HFFc6 (cell line): ENCODE measurements at regions not wholly inside any gene's neighbourhood (a gene's known extent, or its start where the extent isn't known, plus 50 kb on each side); places are given as distances from the start of the nearest gene placed in this dataset.
A peak's percentile ranks its signal among the peaks of the same experiment; 100 is the strongest.

Source experiments
- DNase-seq: peaks from one replicate; pipeline ENCODE4 v3.0.0-alpha.2; 2018
- H3K27ac Mint-ChIP-seq: 2 replicates; pipeline ENCODE4 v1.8.0; 2020; ENCODE audit warnings: mild to moderate bottlenecking, mixed read lengths
- H3K27me3 Mint-ChIP-seq: 2 replicates; pipeline ENCODE4 v1.8.0; 2021; ENCODE audit warnings: mild to moderate bottlenecking, moderate library complexity, mixed read lengths; ENCODE audit not compliant: insufficient read depth
- H3K36me3 Mint-ChIP-seq: 2 replicates; pipeline ENCODE4 v1.8.0; 2021; ENCODE audit warnings: low read depth, mixed read lengths
- H3K4me1 Mint-ChIP-seq: 2 replicates; pipeline ENCODE4 v1.8.0; 2020; ENCODE audit warnings: low read depth, mixed read lengths
- H3K4me3 Mint-ChIP-seq: 2 replicates; pipeline ENCODE4 v1.8.0; 2020; ENCODE audit warnings: mild to moderate bottlenecking, moderate library complexity, mixed read lengths
- H3K9me3 Mint-ChIP-seq: 2 replicates; pipeline ENCODE4 v1.8.0; 2020; ENCODE audit warnings: mild to moderate bottlenecking, mixed read lengths
- CTCF ChIP-seq: fragments of 200-600 bp; sonication (generic); IDR thresholded peaks from 2 replicates; pipeline ENCODE4 v1.5.0; 2021; ENCODE audit warnings: antibody characterized with exemption, mild to moderate bottlenecking

- 0 out of 2 replicates have a peak overlapping the region, but pooled peaks have one; percentile 20 for H3K4me3 Mint-ChIP-seq
These were observed 55.7 kb downstream of the FHIP2A start for GRCh38 chr10:114877301-114877644.

GRCh38 chr10:114879093-114879492, 57.5 kb downstream of the FHIP2A start:
- H3K36me3 Mint-ChIP-seq = no peaks in the 10 kb centered on the region
- H3K27me3 Mint-ChIP-seq = no peaks in the 10 kb centered on the region; the same call in none of the 2 replicates
- no peaks in the 10 kb centered on the region for H3K9me3 Mint-ChIP-seq
- H3K27ac Mint-ChIP-seq = no peak overlapping the region
- no peak for TF ChIP-seq CTCF
- H3K4me3 Mint-ChIP-seq = peak overlapping the region; percentile 83; the same call in 1 of the 2 replicates
- peaks cover 37% of the 10 kb centered on the region for H3K4me1 Mint-ChIP-seq
- no peak for DNase-seq

More at GRCh38 chr10:114877301-114877644, 55.7 kb downstream of the FHIP2A start:
- H3K4me1 Mint-ChIP-seq = peaks cover 36% of the 10 kb centered on the region
- no peaks in the 10 kb centered on the region for H3K9me3 Mint-ChIP-seq
- DNase-seq = no peak
- no peaks in the 10 kb centered on the region for H3K36me3 Mint-ChIP-seq
- peak; percentile 3; the same call in 1 of the 2 replicates for TF ChIP-seq CTCF
- H3K27me3 Mint-ChIP-seq = no peaks in the 10 kb centered on the region; the same call in 1 of the 2 replicates
- H3K27ac Mint-ChIP-seq = no peak overlapping the region

- H3K4me3 Mint-ChIP-seq = peak overlapping the region; percentile 83
- H3K4me1 Mint-ChIP-seq = peaks cover 37% of the 10 kb centered on the region
- H3K27ac Mint-ChIP-seq = no peak overlapping the region
- no peaks in the 10 kb centered on the region for H3K9me3 Mint-ChIP-seq
- H3K36me3 Mint-ChIP-seq = no peaks in the 10 kb centered on the region
- peak; percentile 22 for DNase-seq
- peak; percentile 79 for TF ChIP-seq CTCF
- H3K27me3 Mint-ChIP-seq = no peaks in the 10 kb centered on the region; the same call in none of the 2 replicates
These were observed 58.1 kb downstream of the FHIP2A start for GRCh38 chr10:114879541-114880158.

- H3K4me1 Mint-ChIP-seq = peaks cover 34% of the 10 kb centered on the region
- no peaks in the 10 kb centered on the region for H3K9me3 Mint-ChIP-seq
- H3K4me3 Mint-ChIP-seq = no peak overlapping the region
- no peaks in the 10 kb centered on the region; the same call in none of the 2 replicates for H3K27me3 Mint-ChIP-seq
- no peak for TF ChIP-seq CTCF
- no peaks in the 10 kb centered on the region for H3K36me3 Mint-ChIP-seq
- no peak overlapping the region for H3K27ac Mint-ChIP-seq
- DNase-seq = no peak
These were observed 56.6 kb upstream of the TRUB1 start for GRCh38 chr10:114881417-114881816.

GRCh38 chr10:114881901-114882300, 56.1 kb upstream of the TRUB1 start:
- Mint-ChIP-seq H3K4me1 (peaks cover 29% of the 10 kb centered on the region), H3K27ac (no peak overlapping the region), H3K27me3 (no peaks in the 10 kb centered on the region; the same call in none of the 2 replicates), H3K36me3 (no peaks in the 10 kb centered on the region), H3K9me3 (no peaks in the 10 kb centered on the region), H3K4me3 (no peak overlapping the region)
- no peak for TF ChIP-seq CTCF
- DNase-seq = no peak
